B cell (primary cell): ENCODE measurements at regions not wholly inside any gene's neighbourhood (a gene's known extent, or its start where the extent isn't known, plus 50 kb on each side); places are given as distances from the start of the nearest gene placed in this dataset.

Experiments
- ATAC-seq: fragments of 200-7000 bp; cut with Tn5 transposase; one replicate; pipeline ENCODE4 v1.10.0; 2021; ENCODE audit warnings: low read depth, mild to moderate bottlenecking, moderate number of reproducible peaks, moderate library complexity
- CTCF ChIA-PET: fragments of 350-600 bp; sonication (Branson Sonifier 250); formaldehyde crosslinking; loops from one replicate; lab custom pipeline; 2021; ENCODE audit warnings: antibody characterized with exemption, inconsistent platforms; lab: Charles Lee
- POLR2A ChIA-PET: fragments of 350-600 bp; sonication (Branson Sonifier 250); formaldehyde crosslinking; loops from one replicate; lab custom pipeline; 2021; ENCODE audit warnings: antibody characterized with exemption; lab: Charles Lee
- DNase-seq: peaks from one replicate; pipeline ENCODE4 v3.0.0; 2013
- H2AFZ ChIP-seq: 2 replicates; pipeline ENCODE4 v1.6.1; 2012; ENCODE audit warnings: mild to moderate bottlenecking, low read depth, low read length; ENCODE audit not compliant: insufficient read depth, poor library complexity, severe bottlenecking
- H3K27ac ChIP-seq, 2 donors: 1 replicate in 1 of 2; 2 replicates in 1 of 2; pipeline ENCODE4 v1.5.1; 2012 to 2013; ENCODE audit warnings: low read length in 2 of 2, mild to moderate bottlenecking in 2 of 2, moderate library complexity in 1 of 2
- H3K27me3 ChIP-seq, 4 experiments: fragments of 200-600 bp in 1 of 4; sonication (generic) in 1 of 4; replicated peaks in 1 of 4; 1 replicate in 2 of 4; 2 replicates in 2 of 4; pipeline versions ENCODE4 v1.6.1 to v1.7.0; 2013 to 2016; ENCODE audit warnings: low read length in 3 of 4, mild to moderate bottlenecking in 2 of 4, mixed read lengths in 1 of 4, moderate library complexity in 1 of 4; ENCODE audit not compliant: insufficient read depth in 4 of 4, control insufficient read depth in 3 of 4; ENCODE audit errors: control extremely low read depth in 1 of 4
- H3K36me3 ChIP-seq, 2 experiments: replicated peaks in 1 of 2; 1 replicate in 1 of 2; 2 replicates in 1 of 2; pipeline versions ENCODE4 v1.6.1 to v1.7.1; 2013; ENCODE audit warnings: low read length in 1 of 2; ENCODE audit not compliant: insufficient read depth in 2 of 2, control insufficient read depth in 1 of 2; ENCODE audit errors: control extremely low read depth in 1 of 2, extremely low read depth in 1 of 2
- H3K4me1 ChIP-seq, 2 donors: fragments of 200-600 bp in 1 of 2; sonication (generic) in 1 of 2; 1 replicate in 1 of 2; 2 replicates in 1 of 2; pipeline versions ENCODE4 v1.5.1 to v1.6.1; 2013 to 2017; ENCODE audit warnings: low read length in 2 of 2; ENCODE audit not compliant: control insufficient read depth in 2 of 2, insufficient read depth in 2 of 2
- H3K4me2 ChIP-seq: replicated peaks from 2 replicates; pipeline ENCODE3; 2012; ENCODE audit warnings: mild to moderate bottlenecking, low read depth, low read length; ENCODE audit not compliant: poor library complexity, severe bottlenecking
- H3K4me3 ChIP-seq, 5 experiments: fragments of 200-600 bp in 1 of 5; sonication (generic) in 1 of 5; 1 replicate in 3 of 5; 2 replicates in 2 of 5; pipeline versions ENCODE4 v1.5.1 to v1.7.0; 2011 to 2016; ENCODE audit warnings: low read length in 4 of 5, mild to moderate bottlenecking in 4 of 5, low read depth in 2 of 5, control low read depth in 1 of 5, moderate library complexity in 1 of 5; ENCODE audit not compliant: insufficient read depth in 1 of 5; ENCODE audit errors: control extremely low read depth in 1 of 5, extremely low read depth in 1 of 5
- H3K79me2 ChIP-seq: fragments of 200-600 bp; sonication (generic); one replicate; pipeline ENCODE4 v1.6.0; 2016; ENCODE audit warnings: low read length; ENCODE audit not compliant: control insufficient read depth, insufficient read depth
- H3K9ac ChIP-seq: fragments of 200-600 bp; sonication (generic); 2 replicates; pipeline ENCODE4 v1.6.1; 2017; ENCODE audit warnings: mild to moderate bottlenecking, low read length, moderate library complexity
- H3K9me3 ChIP-seq, 3 donors: one replicate each; pipeline versions ENCODE4 v1.6.1 to v1.7.1; 2013; ENCODE audit warnings: low read length in 2 of 3; ENCODE audit not compliant: control insufficient read depth in 2 of 3, insufficient read depth in 1 of 3; ENCODE audit errors: control extremely low read depth in 1 of 3
- H4K20me1 ChIP-seq: 2 replicates; pipeline ENCODE4 v1.6.0; 2012; ENCODE audit warnings: mild to moderate bottlenecking, low read length; ENCODE audit not compliant: insufficient read depth, control insufficient read depth, poor library complexity, severe bottlenecking
- H3K27ac Mint-ChIP-seq: one replicate; pipeline ENCODE4 v1.8.0; 2021; ENCODE audit warnings: mixed read lengths
- H3K27me3 Mint-ChIP-seq: one replicate; pipeline ENCODE4 v1.8.0; 2021; ENCODE audit warnings: mixed read lengths
- H3K4me1 Mint-ChIP-seq: one replicate; pipeline ENCODE4 v1.8.0; 2021; ENCODE audit warnings: mixed read lengths
- H3K4me3 Mint-ChIP-seq: one replicate; pipeline ENCODE4 v1.8.0; 2021; ENCODE audit warnings: mixed read lengths
- H3K9me3 Mint-ChIP-seq: one replicate; pipeline ENCODE4 v1.8.0; 2022; ENCODE audit warnings: mixed read lengths; ENCODE audit not compliant: insufficient read depth
- CTCF ChIP-seq: fragments of 200-600 bp; IDR thresholded peaks from one replicate; pipeline ENCODE4 v1.8.0; 2022; ENCODE audit warnings: antibody characterized with exemption, mild to moderate bottlenecking
- EZH2 ChIP-seq: IDR thresholded peaks from 2 replicates; pipeline ENCODE4 v1.6.1; 2012; ENCODE audit warnings: borderline replicate concordance, low read depth, mild to moderate bottlenecking, moderate library complexity, low read length; ENCODE audit not compliant: insufficient read depth, poor library complexity, severe bottlenecking
- whole genome bisulfite sequencing: methylation state at CpG from one replicate; pipeline ENCODE4 v1.1.5; 2013; ENCODE audit warnings: missing lambda C conversion rate; ENCODE audit not compliant: insufficient coverage; 5-methylcytosine and 5-hydroxymethylcytosine counted together
- intact Hi-C: fragments of 100-400 bp; cut with micrococcal nuclease; formaldehyde crosslinking; loops from one replicate; pipeline ENCODE4 v1.10.0; 2022

- TF ChIP-seq EZH2 (no peak), CTCF (no peak)
- ChIA-PET POLR2A (no interaction called here), CTCF (no interaction called here)
- no peaks in the 10 kb centered on the region for H4K20me1 ChIP-seq
- H3K27ac Mint-ChIP-seq: no peak overlapping the region
- no peaks in the 10 kb centered on the region for H3K4me1 ChIP-seq
- H3K27ac ChIP-seq: no peak overlapping the region
- H2AFZ ChIP-seq: no peak overlapping the region
- DNase-seq (no peak), ATAC-seq (no peak)
- H3K9me3 ChIP-seq: peaks cover 0 to 4% (median 0%) of the 10 kb centered on the region in 3 donors
- H3K27me3 Mint-ChIP-seq: no peaks in the 10 kb centered on the region
- H3K79me2 ChIP-seq: no peaks in the 10 kb centered on the region
- H3K9ac ChIP-seq: no peak overlapping the region
- intact Hi-C loops: no loop called here
- no peaks in the 10 kb centered on the region for H3K4me1 Mint-ChIP-seq
- H3K4me3 ChIP-seq: no peak overlapping the region
- WGBS: no CpG with 5 or more reads among the region's 2 CpGs
- no peaks in the 10 kb centered on the region for H3K27me3 ChIP-seq
- no peak overlapping the region for H3K4me2 ChIP-seq
- H3K9me3 Mint-ChIP-seq: peaks cover 3% of the 10 kb centered on the region
- no peak overlapping the region for H3K4me3 Mint-ChIP-seq
- H3K36me3 ChIP-seq: no peaks in the 10 kb centered on the region
Measured at GRCh38 chr15:96700555-96700954, 370.1 kb downstream of the NR2F2 start.

- no peaks in the 10 kb centered on the region for H4K20me1 ChIP-seq
- no peak overlapping the region for H3K4me3 Mint-ChIP-seq
- no peaks in the 10 kb centered on the region for H3K36me3 ChIP-seq
- ChIA-PET POLR2A (no interaction called here), CTCF (no interaction called here)
- no peaks in the 10 kb centered on the region for H3K4me1 Mint-ChIP-seq
- H3K9ac ChIP-seq: no peak overlapping the region
- no peak overlapping the region for H3K27ac Mint-ChIP-seq
- no CpG with 5 or more reads among the region's 2 CpGs for WGBS
- no peaks in the 10 kb centered on the region for H3K27me3 Mint-ChIP-seq
- no peak for DNase-seq
- no peak overlapping the region for H3K4me3 ChIP-seq
- H3K79me2 ChIP-seq: no peaks in the 10 kb centered on the region
- ATAC-seq: no peak
- H3K27me3 ChIP-seq: no peaks in the 10 kb centered on the region
- no peaks in the 10 kb centered on the region for H3K4me1 ChIP-seq
- H3K27ac ChIP-seq: no peak overlapping the region
- no peak for TF ChIP-seq EZH2
- H2AFZ ChIP-seq: no peak overlapping the region
- intact Hi-C loops: no loop called here
- peaks cover 3% of the 10 kb centered on the region for H3K9me3 Mint-ChIP-seq
- H3K4me2 ChIP-seq: no peak overlapping the region
- H3K9me3 ChIP-seq: peaks cover 0 to under 1% (median 0%) of the 10 kb centered on the region in 3 donors
Measured at GRCh38 chr15:96701443-96701842, 370.9 kb downstream of the NR2F2 start.
